ENCODE measurements at regions not wholly inside any gene's neighbourhood (a gene's known extent, or its start where the extent isn't known, plus 50 kb on each side); places are given as distances from the start of the nearest gene placed in this dataset.

GRCh38 chr6:12481292-12481691 is 191.1 kb downstream of the EDN1 start:
- TF ChIP-seq CTCF (conservative IDR thresholded peaks at IDR 0.05): no peak
- TF ChIP-seq ZFX (IDR thresholded peaks at IDR 0.05): no peak
- no peak overlapping the region for H3K27ac ChIP-seq

GRCh38 chr6:12481850-12482249 is 191.7 kb downstream of the EDN1 start:
- no peak overlapping the region for H3K27ac ChIP-seq
- TF ChIP-seq CTCF (conservative IDR thresholded peaks at IDR 0.05) (no peak), ZFX (IDR thresholded peaks at IDR 0.05) (no peak)

DNA sequence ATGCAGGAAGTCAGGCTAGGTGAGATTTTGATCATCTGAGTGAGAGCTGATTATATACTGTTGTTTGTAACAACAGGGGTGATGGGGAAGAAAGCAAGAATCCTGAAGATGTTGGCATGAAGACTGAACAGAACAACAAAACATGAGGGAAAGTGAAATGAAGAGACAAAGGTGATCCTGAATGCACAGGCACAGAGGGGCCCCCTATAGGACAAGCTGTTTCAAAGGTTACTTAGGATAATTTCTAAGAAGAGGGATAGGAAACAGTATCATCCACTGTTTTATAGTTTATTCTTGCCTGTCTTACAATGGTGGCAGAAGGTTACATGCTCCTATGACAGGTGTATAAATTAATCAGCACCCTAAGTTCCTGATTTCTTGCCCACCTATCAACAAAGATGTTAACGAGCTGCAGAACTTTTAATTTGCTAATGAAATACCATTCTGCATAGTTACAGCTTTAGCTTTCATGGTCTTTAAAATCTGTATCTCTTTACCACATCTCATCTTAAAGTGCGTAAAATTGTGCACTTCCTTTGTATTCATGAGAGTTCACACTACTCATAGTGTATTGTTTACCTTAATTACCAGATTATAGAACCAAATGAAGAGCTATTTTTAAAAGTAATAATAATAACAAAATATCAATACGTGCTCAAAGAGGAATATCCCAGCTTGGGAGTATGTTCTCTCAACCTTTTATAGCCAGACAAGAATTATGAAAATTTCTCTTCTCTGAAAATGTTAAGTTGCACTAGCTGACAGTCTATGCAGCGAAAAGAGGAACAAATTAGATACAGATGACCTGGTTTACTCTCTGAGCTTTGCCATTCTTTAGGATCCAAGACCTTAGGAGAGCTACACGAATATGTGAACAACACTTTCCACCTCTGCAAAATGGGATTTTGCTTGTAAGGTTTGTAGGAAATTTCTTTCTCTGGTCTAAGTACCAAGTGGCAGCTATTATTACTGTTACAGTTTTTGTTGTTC is 192.5 kb downstream of the EDN1 start:
- TF ChIP-seq CTCF (conservative IDR thresholded peaks at IDR 0.05) (peak; percentile 22), ZFX (IDR thresholded peaks at IDR 0.05) (no peak)
- no peak overlapping the region for H3K27ac ChIP-seq

- no peak overlapping the region for H3K27ac ChIP-seq
- no peak for TF ChIP-seq CTCF (conservative IDR thresholded peaks at IDR 0.05)
- no peak for TF ChIP-seq ZFX (IDR thresholded peaks at IDR 0.05)
Measured at GRCh38 chr6:12483712-12484111, 193.6 kb downstream of the EDN1 start.

DNA sequence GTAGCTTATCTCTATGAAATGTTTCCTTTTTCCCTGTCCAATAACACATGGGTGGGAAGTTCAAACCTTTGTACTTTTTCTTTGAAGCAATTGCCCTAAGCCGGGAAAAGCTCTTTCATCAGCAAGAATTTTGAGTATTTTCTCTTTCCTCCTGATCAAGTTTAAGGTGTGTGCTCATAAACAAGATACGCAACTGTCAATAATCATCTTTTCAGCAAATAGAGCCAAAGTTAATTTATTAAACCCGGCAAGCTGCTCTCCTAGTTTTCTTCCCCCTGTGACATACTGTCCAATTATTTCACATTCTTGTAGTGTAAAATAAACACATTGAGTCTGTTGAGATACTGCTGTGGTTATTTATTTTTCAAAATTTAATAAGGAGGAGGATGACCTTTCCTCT is 194.4 kb downstream of the EDN1 start:
- TF ChIP-seq CTCF (conservative IDR thresholded peaks at IDR 0.05) (no peak), ZFX (IDR thresholded peaks at IDR 0.05) (no peak)
- no peak overlapping the region for H3K27ac ChIP-seq

DNA sequence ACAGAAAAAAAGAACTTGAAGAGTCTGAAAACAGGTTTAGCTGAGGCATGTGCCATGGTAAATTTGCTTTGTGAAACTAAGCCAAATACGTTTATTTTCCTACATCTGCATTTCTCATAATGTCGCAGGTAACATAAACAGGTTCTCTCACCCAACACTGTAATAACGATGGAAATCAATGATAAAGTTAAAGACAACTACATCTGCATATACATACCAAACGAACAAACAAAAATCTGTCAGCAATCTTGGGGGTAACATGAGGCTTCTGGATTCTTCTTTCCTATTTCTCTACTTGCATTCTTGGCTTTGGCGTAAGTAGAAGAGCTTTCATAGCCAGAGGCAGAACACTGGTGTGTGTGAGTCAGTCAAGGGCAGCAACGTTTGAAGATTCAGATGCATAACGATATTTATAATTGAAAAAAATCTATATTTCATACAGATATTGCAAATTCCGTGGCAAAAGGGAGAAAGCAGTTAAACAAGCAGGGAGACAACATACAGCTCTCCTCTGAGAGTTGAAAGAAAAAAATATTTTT is 195.1 kb downstream of the EDN1 start:
- no peak overlapping the region for H3K27ac ChIP-seq
- no peak for TF ChIP-seq ZFX (IDR thresholded peaks at IDR 0.05)
- no peak for TF ChIP-seq CTCF (conservative IDR thresholded peaks at IDR 0.05)

DNA sequence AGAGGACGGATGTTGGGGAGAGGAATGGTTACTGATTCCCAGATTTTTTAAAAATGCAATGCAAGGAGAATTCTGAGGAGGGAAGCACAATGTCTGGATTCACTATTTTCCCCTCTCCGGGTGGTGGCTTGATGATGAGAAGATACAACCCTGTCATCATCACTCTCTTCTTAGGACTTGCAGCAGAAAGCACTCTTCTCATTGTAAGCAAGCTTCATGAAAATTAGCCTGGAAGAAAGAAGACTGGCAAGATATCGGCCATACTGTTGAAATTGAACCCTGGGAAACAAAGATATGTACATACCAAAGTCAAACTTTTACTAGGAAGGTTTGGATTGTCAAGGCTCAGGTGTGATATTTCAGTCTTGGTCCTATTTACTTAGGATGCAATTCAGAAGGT is 195.7 kb downstream of the EDN1 start:
- H3K27ac ChIP-seq: no peak overlapping the region

More for the DNA sequence above, 195.7 kb downstream of the EDN1 start:
- TF ChIP-seq CTCF (conservative IDR thresholded peaks at IDR 0.05): no peak
- no peak for TF ChIP-seq ZFX (IDR thresholded peaks at IDR 0.05)

Measured in C4-2B (cell line).